WTC11 (cell line): ENCODE measurements at regions not wholly inside any gene's neighbourhood (a gene's known extent, or its start where the extent isn't known, plus 50 kb on each side); places are given as distances from the start of the nearest gene placed in this dataset.

Experiments used
- ATAC-seq: fragments of 200-7000 bp; cut with Tn5 transposase; 2 replicates; pipeline ENCODE4 v1.10.0; 2021; ENCODE audit warnings: mild to moderate bottlenecking, moderate library complexity
- CTCF ChIA-PET: fragments of 300-600 bp; sonication (Branson Sonifier 250); formaldehyde crosslinking; loops from one replicate; lab custom pipeline; 2021; ENCODE audit warnings: antibody characterized with exemption; lab: Charles Lee
- POLR2A ChIA-PET: fragments of 350-600 bp; sonication (Branson Sonifier 250); formaldehyde crosslinking; loops from one replicate; lab custom pipeline; 2021; ENCODE audit warnings: antibody characterized with exemption; lab: Charles Lee
- DNase-seq: peaks from one replicate; pipeline ENCODE4 v3.0.0; 2021; ENCODE audit warnings: low spot score
- H3K27ac Mint-ChIP-seq: 2 replicates; pipeline ENCODE4 v1.8.0; 2021; ENCODE audit warnings: mixed read lengths
- H3K27me3 Mint-ChIP-seq: 2 replicates; pipeline ENCODE4 v1.8.0; 2021; ENCODE audit warnings: low read depth, mild to moderate bottlenecking, moderate library complexity, mixed read lengths
- H3K36me3 Mint-ChIP-seq: 2 replicates; pipeline ENCODE4 v1.8.0; 2021; ENCODE audit warnings: mixed read lengths
- H3K4me1 Mint-ChIP-seq: 2 replicates; pipeline ENCODE4 v1.8.0; 2022; ENCODE audit warnings: mixed read lengths
- H3K4me3 Mint-ChIP-seq: 2 replicates; pipeline ENCODE4 v1.8.0; 2021; ENCODE audit warnings: mild to moderate bottlenecking, moderate library complexity, mixed read lengths
- H3K9me3 Mint-ChIP-seq: 2 replicates; pipeline ENCODE4 v1.8.0; 2021; ENCODE audit warnings: mixed read lengths
- ARID4B ChIP-seq: sonication (generic); formaldehyde crosslinking; IDR thresholded peaks from 2 replicates; pipeline ENCODE4 v1.8.0; 2023; ENCODE audit warnings: missing genetic modification reagents, mild to moderate bottlenecking, borderline replicate concordance
- E2F4 ChIP-seq: sonication (generic); formaldehyde crosslinking; IDR thresholded peaks from 2 replicates; pipeline ENCODE4 v1.8.1; 2022; ENCODE audit warnings: low read depth, mild to moderate bottlenecking, moderate library complexity, missing genetic modification reagents, borderline replicate concordance
- GRHL2 ChIP-seq: fragments of 250-450 bp; sonication (Bioruptor Pico); IDR thresholded peaks from 2 replicates; pipeline ENCODE4 v1.8.0; 2022; ENCODE audit warnings: mild to moderate bottlenecking, moderate library complexity; ENCODE audit not compliant: insufficient replicate concordance, severe bottlenecking
- GTF2I ChIP-seq: fragments of 250-450 bp; sonication (Bioruptor Pico); conservative IDR thresholded peaks from 2 replicates; pipeline ENCODE4 v1.4.0; 2021; ENCODE audit warnings: mild to moderate bottlenecking
- IRF1 ChIP-seq: sonication (generic); formaldehyde crosslinking; IDR thresholded peaks from 2 replicates; pipeline ENCODE4 v1.8.0; 2023; ENCODE audit warnings: missing genetic modification reagents
- MAX ChIP-seq: sonication (generic); formaldehyde crosslinking; IDR thresholded peaks from 2 replicates; pipeline ENCODE4 v1.8.0; 2022; ENCODE audit warnings: mild to moderate bottlenecking, missing genetic modification reagents
- MLX ChIP-seq: sonication (generic); formaldehyde crosslinking; IDR thresholded peaks from 2 replicates; pipeline ENCODE4 v1.8.1; 2023; ENCODE audit warnings: mild to moderate bottlenecking, missing genetic modification reagents, moderate library complexity
- MYBL2 ChIP-seq: sonication (generic); formaldehyde crosslinking; IDR thresholded peaks from 2 replicates; pipeline ENCODE4 v1.8.1; 2023; ENCODE audit warnings: mild to moderate bottlenecking, moderate library complexity, missing genetic modification reagents
- SMAD3 ChIP-seq: sonication (generic); formaldehyde crosslinking; IDR thresholded peaks from 2 replicates; pipeline ENCODE4 v1.8.0; 2022; ENCODE audit warnings: missing genetic modification reagents, mild to moderate bottlenecking, borderline replicate concordance
- SOX15 ChIP-seq: fragments of 250-450 bp; sonication (Bioruptor Pico); IDR thresholded peaks from 2 replicates; pipeline ENCODE4 v1.9.0; 2021; ENCODE audit warnings: mild to moderate bottlenecking
- TCF7 ChIP-seq: sonication (generic); formaldehyde crosslinking; IDR thresholded peaks from 2 replicates; pipeline ENCODE4 v1.8.0; 2022; ENCODE audit warnings: mild to moderate bottlenecking, low read depth, missing genetic modification reagents, moderate library complexity
- TEAD4 ChIP-seq: sonication (generic); formaldehyde crosslinking; IDR thresholded peaks from 2 replicates; pipeline ENCODE4 v1.8.0; 2022; ENCODE audit warnings: mild to moderate bottlenecking, missing genetic modification reagents
- TP53 ChIP-seq: sonication (generic); formaldehyde crosslinking; IDR thresholded peaks from 2 replicates; pipeline ENCODE4 v1.8.1; 2023; ENCODE audit warnings: mild to moderate bottlenecking, missing genetic modification reagents
- ZNF219 ChIP-seq: sonication (generic); formaldehyde crosslinking; IDR thresholded peaks from 2 replicates; pipeline ENCODE4 v1.8.0; 2023; ENCODE audit warnings: missing genetic modification reagents, mild to moderate bottlenecking, borderline replicate concordance
- ZNF281 ChIP-seq: sonication (generic); formaldehyde crosslinking; IDR thresholded peaks from 2 replicates; pipeline ENCODE4 v1.8.0; 2023; ENCODE audit warnings: mild to moderate bottlenecking, missing genetic modification reagents
- ZNF425 ChIP-seq: fragments of 250-450 bp; sonication (Bioruptor Pico); conservative IDR thresholded peaks from 2 replicates; pipeline ENCODE4 v1.9.0; 2021; ENCODE audit warnings: mild to moderate bottlenecking
- ZNF512 ChIP-seq: sonication (generic); formaldehyde crosslinking; IDR thresholded peaks from 2 replicates; pipeline ENCODE4 v1.8.1; 2022; ENCODE audit warnings: missing genetic modification reagents, borderline replicate concordance

GRCh38 chr3:32621466-32621865, 50.8 kb upstream of the DYNC1LI1 start:
- no peak for DNase-seq
- H3K4me3 Mint-ChIP-seq: no peak overlapping the region
- H3K4me1 Mint-ChIP-seq: no peaks in the 10 kb centered on the region
- no peak for TF ChIP-seq SOX15 (CRISPR knock-in tag)
- CTCF ChIA-PET: interaction anchor here (1.1 kb wide), 1 partner anchor 153 kb away, joined by 3 read pairs; no protein-coding TSS in a partner anchor
- no peak for ATAC-seq
- H3K9me3 Mint-ChIP-seq: peaks cover 39% of the 10 kb centered on the region
- H3K36me3 Mint-ChIP-seq: peaks cover 8% of the 10 kb centered on the region; the same call in 1 of the 2 replicates
- H3K27ac Mint-ChIP-seq: no peak overlapping the region
- POLR2A ChIA-PET: no interaction called here
- no peaks in the 10 kb centered on the region for H3K27me3 Mint-ChIP-seq

- ATAC-seq: no peak
- ChIA-PET CTCF (interaction anchor here (1.1 kb wide), 1 partner anchor 153 kb away, joined by 3 read pairs; no protein-coding TSS in a partner anchor), POLR2A (no interaction called here)
- Mint-ChIP-seq H3K4me3 (no peak overlapping the region), H3K27ac (no peak overlapping the region), H3K9me3 (peaks cover 35% of the 10 kb centered on the region), H3K27me3 (no peaks in the 10 kb centered on the region), H3K36me3 (peaks cover 8% of the 10 kb centered on the region; the same call in 1 of the 2 replicates), H3K4me1 (no peaks in the 10 kb centered on the region)
- no peak for DNase-seq
- no peak for TF ChIP-seq ARID4B (CRISPR knock-in tag)
- no peak for TF ChIP-seq E2F4
- no peak for TF ChIP-seq TEAD4 (CRISPR knock-in tag)
- TF ChIP-seq ZNF281 (CRISPR knock-in tag): no peak
- TF ChIP-seq ZNF219 (CRISPR knock-in tag): no peak
- no peak for TF ChIP-seq MYBL2 (CRISPR knock-in tag)
- TF ChIP-seq ZNF425 (CRISPR knock-in tag): no peak
- TF ChIP-seq MLX (CRISPR knock-in tag): no peak
- TF ChIP-seq TCF7 (CRISPR knock-in tag): no peak
- TF ChIP-seq TP53 (CRISPR knock-in tag): no peak
- no peak for TF ChIP-seq GTF2I (CRISPR knock-in tag)
- TF ChIP-seq MAX (CRISPR knock-in tag): no peak
- TF ChIP-seq GRHL2 (CRISPR knock-in tag): no peak
- no peak for TF ChIP-seq ZNF512 (CRISPR knock-in tag)
- no peak for TF ChIP-seq IRF1
- no peak for TF ChIP-seq SMAD3 (CRISPR knock-in tag)
These were observed 50.1 kb upstream of the DYNC1LI1 start for GRCh38 chr3:32620611-32621310.
